ENCODE measurements at regions not wholly inside any gene's neighbourhood (a gene's known extent, or its start where the extent isn't known, plus 50 kb on each side); places are given as distances from the start of the nearest gene placed in this dataset.
"Not testable (repeated sequence)": the region's sequence is repeated elsewhere in the genome, so short reads cannot be mapped to it uniquely, and the experiment has no call there.

GRCh38 chrX:55813150-55813549 lies 95.6 kb downstream of the RRAGB start:
- DNase-seq (ENCODE audit: low read depth in 2 of 3, low spot score in 2 of 3): no peak

GRCh38 chrX:55815546-55815945 lies 98.0 kb downstream of the RRAGB start:
- no peak for DNase-seq (ENCODE audit: low read depth in 2 of 3, low spot score in 2 of 3)

DNA sequence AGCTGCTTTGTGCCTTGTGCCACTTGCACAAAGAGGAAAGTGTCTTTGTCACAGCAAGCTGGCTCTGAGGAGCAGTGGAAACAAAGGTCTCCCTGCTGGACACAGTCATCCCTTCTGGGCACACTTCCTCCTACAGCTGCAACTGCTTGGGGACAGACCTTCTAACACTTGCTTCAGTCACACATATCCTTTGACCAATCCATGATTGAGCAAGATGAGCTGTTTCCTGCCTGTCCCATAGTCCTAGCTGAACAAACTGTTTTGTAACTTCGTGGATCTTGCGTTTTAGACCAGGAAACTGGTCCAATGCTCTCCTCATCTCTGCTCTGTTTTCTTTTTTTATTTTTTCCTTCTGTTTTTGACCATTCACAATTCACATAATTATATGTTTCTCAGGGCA lies 98.5 kb downstream of the RRAGB start:
- DNase-seq (ENCODE audit: low read depth in 2 of 3, low spot score in 2 of 3): no peak

DNA sequence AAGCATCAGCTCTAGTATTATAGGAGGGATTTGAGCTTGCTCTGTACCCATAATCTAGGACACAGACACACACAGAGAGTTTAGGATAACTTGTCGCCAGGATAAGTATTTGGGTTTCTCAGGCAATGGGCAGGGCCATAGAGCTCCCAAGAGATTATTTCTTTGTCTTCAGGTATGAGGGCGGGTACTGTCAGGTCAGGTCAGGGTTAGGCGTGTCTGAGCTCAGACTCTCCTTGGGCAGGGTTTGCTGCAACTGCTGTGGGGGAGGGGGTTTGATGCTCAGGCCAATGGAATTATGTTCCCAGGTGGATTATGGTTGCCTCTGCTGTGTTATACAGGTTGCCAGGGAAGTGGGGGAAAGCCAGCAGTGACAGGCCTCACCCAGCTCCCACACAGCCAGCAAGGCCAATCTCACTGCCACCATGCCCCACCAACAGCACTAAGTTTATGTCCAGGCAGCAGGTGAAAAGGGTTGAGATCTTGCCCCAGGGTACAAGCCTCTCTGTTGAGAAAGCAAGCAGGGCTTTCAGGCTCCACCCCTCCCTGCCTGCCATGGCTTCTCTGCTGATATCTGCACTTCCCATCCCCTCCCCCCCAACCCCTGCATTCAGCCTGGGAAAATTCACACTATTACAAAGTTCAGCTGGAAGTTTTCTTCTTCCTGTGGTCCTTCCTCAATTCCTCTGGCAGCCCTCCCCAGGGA lies 101.3 kb downstream of the RRAGB start:
- DNase-seq (ENCODE audit: low read depth in 2 of 3, low spot score in 2 of 3): no peak

- no peak for DNase-seq (ENCODE audit: low read depth in 2 of 3, low spot score in 2 of 3)
Measured at GRCh38 chrX:55839485-55839884, 121.9 kb downstream of the RRAGB start.

DNA sequence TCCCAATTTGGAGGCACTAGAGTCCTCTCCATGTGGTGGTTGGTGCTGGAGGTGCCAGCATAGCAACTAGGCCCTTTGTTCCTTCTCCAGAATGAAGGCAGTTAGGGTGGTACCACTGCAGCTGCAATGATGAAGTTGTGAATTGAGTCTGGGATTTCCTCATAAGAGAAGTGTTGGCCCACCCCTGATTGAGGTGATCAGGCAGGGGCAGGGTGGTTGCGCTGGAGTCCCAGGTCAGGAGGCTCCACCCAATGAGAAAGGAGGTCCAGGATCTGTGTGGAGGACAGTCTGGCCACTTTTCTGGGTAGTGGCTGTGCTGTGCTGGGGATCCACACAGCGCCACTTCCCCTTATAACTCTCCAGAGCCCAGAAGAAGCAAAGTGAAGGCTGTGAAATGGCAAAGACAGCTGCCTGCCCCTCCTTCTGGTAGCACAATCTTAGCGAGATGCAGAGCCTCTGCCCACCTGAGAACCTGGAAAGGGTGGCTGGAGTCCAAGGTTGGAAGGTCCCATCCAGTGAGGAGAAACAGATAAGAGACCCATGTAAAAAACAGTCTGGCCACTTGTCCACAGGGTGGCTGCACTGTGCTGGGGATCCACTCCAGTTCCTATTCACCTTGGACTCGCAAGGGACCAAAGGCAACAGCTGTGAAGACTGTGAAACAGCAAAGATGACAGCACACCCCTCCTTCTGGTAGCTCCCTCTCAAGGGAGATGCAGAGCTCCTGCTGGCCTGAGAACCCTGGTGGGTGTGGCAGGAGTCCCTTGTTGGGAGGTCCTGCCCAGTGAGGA lies 124.6 kb downstream of the RRAGB start:
- DNase-seq (ENCODE audit: low read depth in 2 of 3, low spot score in 2 of 3): no peak

DNA sequence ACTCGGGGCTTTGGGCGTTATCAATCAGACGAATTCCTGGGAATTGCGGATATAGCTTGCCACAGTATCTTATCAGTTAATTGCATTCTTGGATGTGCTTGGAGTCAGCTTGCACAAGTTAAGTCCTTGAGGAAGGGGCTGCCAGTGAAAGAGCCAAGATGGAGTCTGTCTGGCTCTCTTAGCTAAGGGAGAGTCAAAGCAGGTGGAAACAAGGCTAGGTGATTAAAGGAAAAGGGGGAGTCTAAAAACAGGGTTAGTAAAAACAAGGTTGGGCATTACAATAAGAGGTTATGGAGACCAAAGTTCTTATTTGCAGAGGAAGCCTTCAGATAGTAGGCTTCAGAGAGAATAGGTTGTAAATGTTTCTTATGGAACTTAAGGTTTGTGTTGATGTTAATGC lies 149.2 kb downstream of the RRAGB start:
- DNase-seq (ENCODE audit: low read depth in 2 of 3, low spot score in 2 of 3): not testable (repeated sequence)

DNA sequence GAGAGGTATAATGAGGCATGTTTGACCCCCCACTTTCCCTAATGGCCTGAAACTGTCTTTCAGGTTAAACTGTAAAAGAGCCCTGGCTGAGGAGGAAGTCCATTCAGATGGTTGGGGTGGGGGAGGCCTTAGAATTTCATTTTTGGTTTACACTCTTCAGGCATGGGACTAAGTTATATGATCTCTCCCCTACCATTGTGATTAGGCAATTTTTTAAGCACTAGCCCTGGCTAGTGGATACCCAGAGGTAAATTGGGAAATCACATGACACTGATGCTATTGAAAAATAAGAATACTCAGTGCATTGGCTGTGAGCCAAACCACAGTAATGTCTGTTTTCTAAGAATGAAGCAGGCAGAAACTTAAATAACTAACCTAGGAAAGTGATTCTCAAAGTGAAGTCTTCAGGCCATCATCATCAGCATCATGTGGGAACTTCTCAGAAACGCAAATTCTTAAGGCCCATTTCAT lies 149.7 kb downstream of the RRAGB start:
- peak in 1 of 3 donors; percentile 5 for DNase-seq (ENCODE audit: low read depth in 2 of 3, low spot score in 2 of 3)

- no peak for DNase-seq (ENCODE audit: low read depth in 2 of 3, low spot score in 2 of 3)
Measured at GRCh38 chrX:55867708-55868107, 150.2 kb downstream of the RRAGB start.

- no peak for DNase-seq (ENCODE audit: low read depth in 2 of 3, low spot score in 2 of 3)
Measured at GRCh38 chrX:55874807-55875206, 157.3 kb downstream of the RRAGB start.

GRCh38 chrX:55883541-55883940 lies 166.0 kb downstream of the RRAGB start:
- DNase-seq (ENCODE audit: low read depth in 2 of 3, low spot score in 2 of 3): not testable (repeated sequence)

GRCh38 chrX:55907968-55908607 lies 190.5 kb downstream of the RRAGB start:
- peak in 2 of 3 donors; percentile 70 to 75 for DNase-seq (ENCODE audit: low read depth in 2 of 3, low spot score in 2 of 3)

DNA sequence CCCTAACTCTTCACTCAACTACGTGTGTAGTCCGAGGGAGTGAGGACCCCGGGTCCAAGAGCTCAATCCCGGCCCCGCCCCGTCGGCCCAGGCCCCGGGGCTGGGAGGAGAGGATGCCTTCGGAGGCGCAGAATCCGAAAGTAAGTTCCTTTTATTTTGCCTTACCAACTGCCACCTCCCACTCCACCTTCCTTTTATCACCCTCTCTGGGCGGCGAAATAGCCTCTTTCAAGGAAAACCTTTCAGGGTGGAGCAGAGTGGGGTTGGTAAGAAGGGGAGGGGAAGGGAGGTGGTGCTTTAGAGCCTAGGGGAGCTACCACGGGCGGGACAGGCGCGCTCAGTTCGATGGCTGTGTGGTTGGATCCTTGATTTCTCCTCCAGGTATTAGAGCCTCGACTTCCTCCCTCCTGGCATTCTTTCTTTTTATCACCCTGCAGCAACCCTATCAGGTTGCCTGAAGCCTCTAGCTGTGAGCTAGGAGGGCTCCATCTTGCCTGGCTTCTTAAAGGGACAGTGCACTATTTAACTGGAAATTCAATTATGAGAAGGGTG lies 191.2 kb downstream of the RRAGB start:
- peak in 2 of 3 donors; percentile 6 to 20 for DNase-seq (ENCODE audit: low read depth in 2 of 3, low spot score in 2 of 3)

- no peak for DNase-seq (ENCODE audit: low read depth in 2 of 3, low spot score in 2 of 3)
Measured at GRCh38 chrX:55919367-55920221, 202.0 kb downstream of the RRAGB start.

DNA sequence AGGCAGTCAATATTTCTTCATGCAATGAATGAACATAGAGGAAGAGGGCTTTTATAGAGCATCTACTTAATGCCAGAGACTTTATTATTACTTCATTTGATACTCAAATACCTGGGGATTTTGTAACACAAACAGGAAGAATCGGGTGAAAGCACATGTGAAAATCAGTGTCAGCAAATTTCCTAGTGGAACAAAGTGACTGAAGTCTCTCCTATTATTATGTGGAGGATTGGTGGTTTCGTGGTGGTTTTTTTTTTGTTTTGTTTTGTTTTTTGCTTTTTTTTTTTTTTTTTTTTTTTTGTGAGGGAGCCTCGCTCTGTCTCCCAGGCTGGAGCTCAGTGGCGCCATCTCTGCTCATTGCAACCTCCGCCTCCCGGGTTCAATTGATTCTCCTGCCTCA lies 207.0 kb downstream of the RRAGB start:
- DNase-seq (ENCODE audit: low read depth in 2 of 3, low spot score in 2 of 3): no peak

- DNase-seq (ENCODE audit: low read depth in 2 of 3, low spot score in 2 of 3): not testable (repeated sequence)
Measured at GRCh38 chrX:55928529-55928928, 211.0 kb downstream of the RRAGB start.
